ENCODE measurements at regions not wholly inside any gene's neighbourhood (a gene's known extent, or its start where the extent isn't known, plus 50 kb on each side); places are given as distances from the start of the nearest gene placed in this dataset.

DNA sequence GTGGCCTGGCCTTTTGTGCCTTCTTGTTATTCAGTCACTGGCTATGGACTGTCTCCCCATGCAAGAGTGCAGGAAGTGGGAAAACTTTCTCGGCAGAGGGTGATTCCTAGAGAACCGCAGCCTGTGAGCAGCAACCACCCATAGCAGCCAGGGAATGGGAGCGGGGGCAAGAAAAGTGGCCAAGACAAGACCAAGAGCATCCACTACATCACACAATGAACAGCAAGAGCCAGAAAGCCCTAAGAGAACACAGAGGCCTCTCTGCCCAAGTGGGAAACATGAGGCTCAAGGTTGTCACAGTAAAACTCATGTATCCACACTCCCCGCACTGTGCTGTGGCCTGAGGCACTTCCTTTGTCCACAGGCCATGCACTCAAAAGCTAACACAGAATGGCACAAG lies 129.1 kb upstream of the FSTL4 start:
- TF ChIP-seq EP300 (IDR thresholded peaks at IDR 0.05; ENCODE audit: borderline replicate concordance) (no peak), YY1 (IDR thresholded peaks at IDR 0.05; ENCODE audit: low read depth) (no peak), CEBPB (IDR thresholded peaks at IDR 0.05) (no peak), ZBTB7A (IDR thresholded peaks at IDR 0.05; ENCODE audit: low read depth) (no peak), FOXM1 (IDR thresholded peaks at IDR 0.05; ENCODE audit: borderline replicate concordance, low read depth) (no peak), NFIC (IDR thresholded peaks at IDR 0.05) (no peak)

GRCh38 chr5:133739181-133739780 lies 126.9 kb upstream of the FSTL4 start:
- TF ChIP-seq CEBPB (IDR thresholded peaks at IDR 0.05), result no peak
- no peak for TF ChIP-seq FOXM1 (IDR thresholded peaks at IDR 0.05; ENCODE audit: borderline replicate concordance, low read depth)
- TF ChIP-seq YY1 (IDR thresholded peaks at IDR 0.05; ENCODE audit: low read depth), result no peak
- no peak for TF ChIP-seq CREB1 (IDR thresholded peaks at IDR 0.05; ENCODE audit: low read depth)
- TF ChIP-seq, protein P1, sequence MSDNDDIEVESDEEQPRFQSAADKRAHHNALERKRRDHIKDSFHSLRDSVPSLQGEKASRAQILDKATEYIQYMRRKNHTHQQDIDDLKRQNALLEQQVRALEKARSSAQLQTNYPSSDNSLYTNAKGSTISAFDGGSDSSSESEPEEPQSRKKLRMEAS (IDR thresholded peaks at IDR 0.05), result no peak

GRCh38 chr5:133738271-133738670 lies 125.9 kb upstream of the FSTL4 start:
- TF ChIP-seq, protein P2, sequence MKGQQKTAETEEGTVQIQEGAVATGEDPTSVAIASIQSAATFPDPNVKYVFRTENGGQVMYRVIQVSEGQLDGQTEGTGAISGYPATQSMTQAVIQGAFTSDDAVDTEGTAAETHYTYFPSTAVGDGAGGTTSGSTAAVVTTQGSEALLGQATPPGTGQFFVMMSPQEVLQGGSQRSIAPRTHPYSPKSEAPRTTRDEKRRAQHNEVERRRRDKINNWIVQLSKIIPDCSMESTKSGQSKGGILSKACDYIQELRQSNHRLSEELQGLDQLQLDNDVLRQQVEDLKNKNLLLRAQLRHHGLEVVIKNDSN (IDR thresholded peaks at IDR 0.05), result no peak
- TF ChIP-seq, protein P1 (IDR thresholded peaks at IDR 0.05), result no peak
- no peak for TF ChIP-seq ZBTB7A (IDR thresholded peaks at IDR 0.05; ENCODE audit: low read depth)
- no peak for TF ChIP-seq TEAD4 (IDR thresholded peaks at IDR 0.05)
- TF ChIP-seq CREB1 (IDR thresholded peaks at IDR 0.05; ENCODE audit: low read depth), result no peak
- no peak for TF ChIP-seq RAD21 (IDR thresholded peaks at IDR 0.05; ENCODE audit: low read depth)
- no peak for TF ChIP-seq CEBPB (IDR thresholded peaks at IDR 0.05)
- TF ChIP-seq FOXM1 (IDR thresholded peaks at IDR 0.05; ENCODE audit: borderline replicate concordance, low read depth), result no peak
- TF ChIP-seq TAF1 (IDR thresholded peaks at IDR 0.05; ENCODE audit: low read depth), result no peak
- TF ChIP-seq EP300 (IDR thresholded peaks at IDR 0.05; ENCODE audit: borderline replicate concordance), result no peak
- TF ChIP-seq REST (IDR thresholded peaks at IDR 0.05; ENCODE audit: low read depth), result no peak
- TF ChIP-seq TCF12 (IDR thresholded peaks at IDR 0.05; ENCODE audit: low read depth), result no peak
- TF ChIP-seq NFIC (IDR thresholded peaks at IDR 0.05), result no peak
- no peak for TF ChIP-seq YY1 (IDR thresholded peaks at IDR 0.05; ENCODE audit: low read depth)
- TF ChIP-seq EGR1 (IDR thresholded peaks at IDR 0.05), result no peak

DNA sequence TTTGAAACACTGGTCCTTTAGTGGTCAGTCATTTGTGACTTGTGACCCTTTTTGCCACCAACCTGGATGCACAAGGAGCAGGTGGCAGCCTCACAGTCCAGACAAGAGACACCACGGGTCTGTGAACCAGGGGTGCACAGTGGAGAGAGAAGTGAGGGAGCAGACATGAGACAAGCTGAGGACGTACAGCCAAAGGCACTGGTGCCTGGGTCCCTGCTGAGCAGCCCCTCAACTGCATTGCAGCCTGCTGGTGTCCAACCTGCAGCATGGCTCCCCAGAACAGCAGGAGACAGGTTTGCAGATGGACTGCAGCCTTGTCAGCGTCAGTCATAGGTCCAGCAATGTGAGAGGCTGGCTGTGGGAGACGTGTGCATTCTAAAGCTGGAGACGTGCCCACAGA lies 124.2 kb upstream of the FSTL4 start:
- TF ChIP-seq, protein P2 (IDR thresholded peaks at IDR 0.05), result no peak
- TF ChIP-seq CREB1 (IDR thresholded peaks at IDR 0.05; ENCODE audit: low read depth) (no peak), FOXM1 (IDR thresholded peaks at IDR 0.05; ENCODE audit: borderline replicate concordance, low read depth) (no peak), REST (IDR thresholded peaks at IDR 0.05; ENCODE audit: low read depth) (no peak), EP300 (IDR thresholded peaks at IDR 0.05; ENCODE audit: borderline replicate concordance) (no peak), RAD21 (IDR thresholded peaks at IDR 0.05; ENCODE audit: low read depth) (no peak), NFIC (IDR thresholded peaks at IDR 0.05) (no peak)
- TF ChIP-seq, protein P1 (IDR thresholded peaks at IDR 0.05), result no peak

DNA sequence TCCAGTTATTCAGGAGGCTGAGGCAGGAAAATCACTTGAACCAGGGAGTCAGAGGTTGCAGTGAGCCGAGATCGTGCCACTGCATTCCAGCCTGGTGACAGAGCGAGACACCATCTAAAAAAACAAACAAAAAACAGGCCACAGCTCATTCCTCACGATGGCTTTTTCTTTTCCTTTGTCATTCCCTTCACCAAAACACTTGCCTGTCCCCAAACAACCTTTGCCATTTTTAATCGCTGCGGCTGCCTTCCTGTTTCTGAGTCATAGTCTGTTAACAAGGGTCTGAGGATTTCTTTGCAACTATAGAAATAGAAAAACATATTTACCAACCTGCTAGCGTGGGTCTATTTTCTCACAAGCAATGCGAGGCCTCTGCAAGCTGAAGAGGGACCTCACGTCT lies 123.0 kb upstream of the FSTL4 start:
- TF ChIP-seq FOXM1 (IDR thresholded peaks at IDR 0.05; ENCODE audit: borderline replicate concordance, low read depth), result no peak
- TF ChIP-seq NFIC (IDR thresholded peaks at IDR 0.05), result no peak
- TF ChIP-seq CEBPB (IDR thresholded peaks at IDR 0.05), result no peak
- TF ChIP-seq, protein P1 (IDR thresholded peaks at IDR 0.05), result no peak
- TF ChIP-seq TCF12 (IDR thresholded peaks at IDR 0.05; ENCODE audit: low read depth), result no peak
- TF ChIP-seq REST (IDR thresholded peaks at IDR 0.05; ENCODE audit: low read depth), result no peak
- TF ChIP-seq EP300 (IDR thresholded peaks at IDR 0.05; ENCODE audit: borderline replicate concordance), result no peak
- TF ChIP-seq CREB1 (IDR thresholded peaks at IDR 0.05; ENCODE audit: low read depth), result no peak
- no peak for TF ChIP-seq YY1 (IDR thresholded peaks at IDR 0.05; ENCODE audit: low read depth)
- TF ChIP-seq ZBTB7A (IDR thresholded peaks at IDR 0.05; ENCODE audit: low read depth), result no peak
- TF ChIP-seq, protein P2 (IDR thresholded peaks at IDR 0.05), result no peak
- TF ChIP-seq TEAD4 (IDR thresholded peaks at IDR 0.05), result no peak
- TF ChIP-seq TAF1 (IDR thresholded peaks at IDR 0.05; ENCODE audit: low read depth), result no peak
- TF ChIP-seq EGR1 (IDR thresholded peaks at IDR 0.05), result no peak
- no peak for TF ChIP-seq RAD21 (IDR thresholded peaks at IDR 0.05; ENCODE audit: low read depth)
